Eye (tissue), 1 donor: ENCODE measurements at regions not wholly inside any gene's neighbourhood (a gene's known extent, or its start where the extent isn't known, plus 50 kb on each side); places are given as distances from the start of the nearest gene placed in this dataset.

Experiments used
- DNase-seq: peaks from one replicate; pipeline ENCODE4 v3.0.0-alpha.2; 2015

DNA sequence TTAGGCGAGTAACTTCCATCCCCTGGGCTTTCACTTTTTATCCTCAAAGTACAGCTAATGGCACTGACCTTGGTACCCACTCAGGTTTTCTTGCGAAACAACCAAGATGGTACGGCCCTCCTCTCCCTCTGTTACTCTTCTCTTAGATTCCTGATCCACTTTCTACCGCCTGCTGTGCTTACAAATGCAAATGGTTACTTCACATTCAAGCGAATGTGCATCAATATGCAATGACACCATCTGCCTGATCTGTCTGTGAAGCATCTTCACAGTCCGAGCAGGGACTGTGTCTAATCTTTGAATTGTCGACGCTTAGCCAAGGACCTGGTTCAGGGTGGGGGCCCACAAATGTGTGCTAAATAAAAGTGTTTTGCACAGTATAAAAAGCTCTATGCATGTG, 112.2 kb downstream of the TRIB2 start:
- DNase-seq = peak; percentile 50

- DNase-seq = no peak
These were observed 114.3 kb downstream of the TRIB2 start for GRCh38 chr2:12831016-12831415.

DNA sequence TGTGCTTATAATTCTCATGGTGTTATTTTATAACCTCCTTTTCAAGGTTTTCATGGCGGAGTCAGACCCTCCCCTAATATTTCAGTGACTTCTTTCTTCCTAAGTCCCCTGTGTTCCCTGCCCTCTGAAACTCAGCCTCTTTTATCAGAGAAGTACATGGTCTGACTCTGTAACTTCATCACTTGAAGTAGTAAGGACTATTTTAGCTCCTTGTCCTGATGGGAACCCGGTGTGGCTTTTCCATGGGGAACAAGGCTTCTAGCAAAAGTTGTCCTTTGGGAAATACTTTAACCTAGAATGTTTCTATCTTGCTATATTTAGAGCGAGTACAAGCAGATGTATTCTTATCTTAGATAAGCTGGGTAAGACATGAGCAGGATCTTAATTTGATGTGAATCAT, 117.5 kb downstream of the TRIB2 start:
- DNase-seq = no peak

GRCh38 chr2:12835733-12836132, 119.0 kb downstream of the TRIB2 start:
- DNase-seq = no peak

DNA sequence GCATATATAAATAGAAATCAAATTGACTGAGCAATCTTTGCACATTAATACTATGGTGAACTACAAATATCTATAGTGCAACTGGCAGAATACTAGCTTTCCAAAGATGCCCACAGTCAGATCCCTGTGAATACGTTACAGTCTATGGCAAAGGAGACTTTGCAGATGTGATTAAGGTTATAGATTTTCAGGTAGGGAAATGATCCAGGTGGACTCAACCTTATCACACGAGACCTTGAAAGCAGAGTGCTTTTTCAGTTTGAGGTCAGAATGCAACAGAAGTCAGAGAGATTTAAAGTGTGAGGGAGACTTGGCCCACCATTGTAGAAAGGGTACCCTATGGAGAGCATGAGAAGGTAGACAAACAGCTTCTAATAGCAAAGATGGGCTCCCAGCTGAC, 122.6 kb downstream of the TRIB2 start:
- DNase-seq = no peak

GRCh38 chr2:12841021-12841420, 124.3 kb downstream of the TRIB2 start:
- no peak for DNase-seq

GRCh38 chr2:12842917-12843316, 126.2 kb downstream of the TRIB2 start:
- DNase-seq = no peak

DNA sequence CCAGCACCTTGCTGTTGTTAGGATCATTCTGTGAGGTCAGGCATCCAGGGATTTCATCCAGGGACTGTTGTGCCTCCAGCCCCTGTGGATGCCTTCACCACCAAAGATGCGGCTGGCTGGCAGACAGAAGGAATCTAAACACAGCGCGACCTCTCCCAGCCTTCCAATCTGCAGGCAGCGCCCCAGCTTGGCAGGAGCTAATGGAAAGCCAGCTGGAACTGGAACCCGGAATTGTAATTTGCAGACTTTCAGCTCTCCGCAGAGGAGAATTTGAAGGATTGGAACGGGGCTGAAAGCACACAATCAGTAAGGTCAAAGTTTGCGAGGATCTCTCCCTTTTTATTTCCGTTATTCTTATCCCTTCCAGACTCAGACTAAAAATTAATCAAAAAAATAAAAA, 127.8 kb downstream of the TRIB2 start:
- peak; percentile 22 for DNase-seq

DNA sequence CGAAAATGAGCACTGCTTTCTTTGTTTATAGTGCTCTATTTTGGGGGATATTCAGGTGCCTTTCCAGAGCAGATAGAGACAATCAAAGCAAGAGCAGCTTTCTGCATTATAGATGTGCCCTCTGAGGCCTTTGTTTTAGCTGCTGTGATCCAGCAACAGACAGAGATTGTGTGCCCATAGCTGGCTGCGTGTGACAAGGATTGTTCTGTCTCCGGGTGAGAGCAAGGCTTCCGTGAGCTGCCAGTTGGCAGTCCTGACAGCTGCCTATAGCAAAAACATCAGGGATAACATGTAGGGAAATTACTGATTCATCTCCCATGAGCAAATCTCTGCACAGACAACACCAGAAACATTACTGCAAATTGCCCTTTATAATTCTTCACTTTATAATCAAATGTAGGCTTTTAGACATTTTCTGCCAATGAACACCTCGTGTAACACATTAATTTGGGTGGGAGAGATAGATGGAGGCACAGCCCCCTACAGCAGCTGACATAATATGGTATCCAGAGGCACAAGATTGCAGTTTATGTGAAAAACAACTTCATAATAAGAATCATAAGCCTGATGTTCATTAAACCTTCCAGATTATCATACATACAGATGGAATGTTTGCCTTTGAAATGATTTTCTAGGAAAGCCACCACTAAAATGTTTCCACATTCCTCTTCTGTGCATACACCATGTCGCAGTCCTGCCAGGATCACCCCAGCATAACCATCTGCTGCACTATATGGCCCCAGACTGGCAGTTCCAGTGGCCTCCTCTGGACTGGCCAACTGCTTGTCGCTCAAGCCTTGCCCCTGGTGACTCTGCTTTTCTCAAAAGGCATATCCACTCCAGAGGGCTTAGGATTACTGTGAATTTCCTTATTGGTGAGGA, 131.2 kb downstream of the TRIB2 start:
- peak; percentile 22 for DNase-seq

DNA sequence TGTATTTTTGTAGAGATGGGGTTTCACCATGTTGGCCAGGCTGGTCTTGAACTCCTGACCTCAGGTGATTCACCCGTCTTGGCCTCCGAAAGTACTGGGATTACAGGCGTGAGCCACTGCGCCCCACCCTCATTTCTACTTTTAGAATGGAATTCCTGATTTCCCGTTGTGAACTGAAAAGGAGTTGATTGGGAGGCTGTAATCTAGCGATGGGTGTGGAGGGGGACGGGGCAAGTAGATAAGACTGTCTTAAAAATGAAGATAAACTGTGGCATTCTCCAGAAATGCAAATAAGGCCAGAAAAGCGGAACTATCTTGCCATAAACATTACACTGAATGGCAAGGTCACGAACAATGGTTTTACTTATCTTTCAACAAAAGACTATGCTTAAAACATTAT, 135.4 kb downstream of the TRIB2 start:
- no peak for DNase-seq

- no peak for DNase-seq
These were observed 137.3 kb downstream of the TRIB2 start for GRCh38 chr2:12854001-12854530.

GRCh38 chr2:12855508-12855907, 138.8 kb downstream of the TRIB2 start:
- DNase-seq = no peak

- no peak for DNase-seq
These were observed 140.3 kb downstream of the TRIB2 start for GRCh38 chr2:12856934-12857601.

DNA sequence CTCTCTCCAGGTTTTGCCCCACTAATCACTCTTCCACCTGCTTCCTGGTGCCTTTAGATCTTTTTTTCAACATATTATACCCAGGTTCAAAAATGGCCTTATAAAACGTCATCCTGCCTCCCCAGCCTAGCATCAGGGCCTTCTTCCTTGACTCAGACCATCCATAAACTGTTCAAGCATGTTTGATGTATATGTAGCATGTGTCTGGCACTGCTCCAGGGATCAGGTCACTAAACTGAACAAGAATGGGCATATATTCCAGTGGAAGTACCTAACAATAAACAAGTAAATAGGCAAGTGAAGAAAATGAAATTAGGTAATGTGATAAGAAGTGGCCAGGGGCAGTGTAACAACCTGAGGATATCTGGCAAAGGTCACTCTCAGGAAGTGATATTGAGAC, 141.2 kb downstream of the TRIB2 start:
- no peak for DNase-seq

DNA sequence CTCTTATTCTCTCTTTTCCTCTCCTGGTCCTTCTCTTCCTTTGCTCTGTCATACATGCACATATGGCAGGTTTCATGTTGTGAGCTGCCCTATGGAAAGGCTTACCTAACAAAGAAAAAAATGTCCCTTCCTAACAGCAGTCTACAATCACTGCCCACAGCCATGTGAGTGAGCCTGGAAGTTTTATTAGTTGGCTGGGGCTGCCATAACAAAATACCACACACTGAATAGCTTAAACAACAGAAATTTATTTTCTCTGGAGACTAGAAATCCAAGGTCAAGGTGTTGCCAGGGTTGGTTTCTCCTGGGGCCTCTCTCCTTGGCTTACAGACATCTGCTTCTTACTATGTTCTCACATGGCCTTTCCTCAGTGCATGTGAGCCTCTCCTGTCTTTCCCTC, 142.1 kb downstream of the TRIB2 start:
- no peak for DNase-seq

GRCh38 chr2:12861344-12861930, 144.7 kb downstream of the TRIB2 start:
- DNase-seq = no peak

GRCh38 chr2:12862541-12862940, 145.8 kb downstream of the TRIB2 start:
- DNase-seq = no peak

DNA sequence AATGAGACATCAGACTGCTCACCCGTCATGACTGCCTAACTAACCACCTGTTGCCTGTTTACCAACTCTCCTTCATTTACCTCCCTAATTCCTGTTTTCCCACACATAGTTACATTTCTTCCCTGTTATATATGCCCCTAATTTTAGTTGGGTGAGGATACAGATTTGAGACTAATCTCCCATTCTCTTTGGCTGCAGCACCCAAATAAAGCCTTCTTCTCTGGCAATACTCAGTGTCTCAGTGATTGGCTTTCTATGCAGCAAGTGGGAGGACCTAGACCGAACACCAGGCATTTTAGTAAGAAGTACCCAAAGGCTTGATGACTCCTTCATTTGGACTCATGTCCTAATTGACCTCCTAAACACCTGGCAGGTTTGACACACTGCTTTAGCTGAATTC, 147.2 kb downstream of the TRIB2 start:
- no peak for DNase-seq

- no peak for DNase-seq
These were observed 151.0 kb downstream of the TRIB2 start for GRCh38 chr2:12867631-12868287.

DNA sequence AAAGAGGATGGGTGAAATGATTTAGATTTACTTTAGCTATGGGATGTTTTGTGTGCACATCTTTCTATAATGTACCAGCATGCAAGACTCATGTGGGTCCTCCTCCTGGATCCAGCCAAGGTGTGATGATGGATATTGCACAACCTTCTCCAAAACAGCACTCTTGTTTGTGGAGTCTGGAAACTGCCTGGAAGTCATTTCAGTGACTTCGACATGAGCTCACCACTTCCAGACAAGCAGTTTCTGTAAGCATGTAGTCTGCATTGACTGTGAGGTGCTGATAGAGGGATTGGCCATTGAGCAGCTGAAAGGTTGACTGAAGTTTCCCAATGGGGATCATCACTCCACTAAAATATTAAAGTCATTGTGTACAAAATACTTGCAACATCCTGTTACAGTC, 154.0 kb downstream of the TRIB2 start:
- DNase-seq = no peak

- DNase-seq = no peak
These were observed 155.1 kb downstream of the TRIB2 start for GRCh38 chr2:12871694-12872315.

DNA sequence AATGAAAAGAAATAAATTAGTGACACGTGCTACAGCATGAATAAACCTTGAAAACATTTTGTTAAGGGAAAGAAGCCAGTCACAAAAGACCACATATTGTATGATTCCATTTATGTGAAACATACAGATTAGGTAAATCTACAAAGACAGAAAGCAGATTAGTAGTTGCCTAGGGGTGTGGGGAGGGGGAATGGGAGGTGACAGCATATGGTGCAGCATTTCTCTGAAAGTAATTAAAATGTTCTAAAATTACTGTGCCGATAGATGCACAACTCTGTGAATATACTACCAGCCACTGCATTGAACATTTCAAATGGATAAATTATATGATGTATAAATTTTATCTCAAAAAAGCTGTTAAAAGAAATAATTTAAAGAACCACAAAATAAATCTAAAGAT, 161.0 kb downstream of the TRIB2 start:
- no peak for DNase-seq

DNA sequence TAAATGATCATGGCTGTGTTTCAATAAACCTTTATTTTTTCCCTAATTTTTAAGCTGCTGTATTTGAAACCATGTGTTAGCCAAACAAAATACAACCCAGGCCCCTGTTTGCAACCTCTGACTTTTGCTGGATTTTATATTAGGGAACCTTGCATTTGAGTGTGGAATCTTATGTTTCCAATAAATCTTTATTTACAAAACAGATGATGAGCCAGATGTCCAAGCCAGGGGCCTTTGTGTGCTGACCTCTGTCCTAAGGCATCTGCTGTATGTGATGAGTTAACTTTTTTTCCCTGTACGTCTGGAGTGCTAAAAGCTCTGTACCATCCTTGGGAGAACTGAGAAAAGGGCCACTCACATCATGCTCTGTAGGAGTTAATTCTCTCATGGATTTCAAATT, 162.9 kb downstream of the TRIB2 start:
- no peak for DNase-seq
